ENCODE measurements at regions not wholly inside any gene's neighbourhood (a gene's known extent, or its start where the extent isn't known, plus 50 kb on each side); places are given as distances from the start of the nearest gene placed in this dataset.

- Histone ChIP-seq H3K4me3 (no peak overlapping the region), H3K9me3 (ENCODE audit: low read depth) (no peaks in the 10 kb centered on the region), H3K36me3 (no peaks in the 10 kb centered on the region), H3K4me1 (ENCODE audit: low read depth) (no peaks in the 10 kb centered on the region), H3K27ac (no peak overlapping the region), H3K27me3 (no peaks in the 10 kb centered on the region)
- TF ChIP-seq CTCF (IDR thresholded peaks at IDR 0.05; ENCODE audit: low read depth, low read length), result no peak
- no peak for DNase-seq (ENCODE audit: low read depth in 1 of 2, low spot score in 1 of 2)
These were observed 111.4 kb upstream of the TAC1 start for GRCh38 chr7:97620495-97620894.

- TF ChIP-seq CTCF (IDR thresholded peaks at IDR 0.05; ENCODE audit: low read depth, low read length), result no peak
- H3K4me1 ChIP-seq (ENCODE audit: low read depth), result no peaks in the 10 kb centered on the region
- no peak overlapping the region for H3K27ac ChIP-seq
- H3K27me3 ChIP-seq, result no peaks in the 10 kb centered on the region
- no peak for DNase-seq (ENCODE audit: low read depth in 1 of 2, low spot score in 1 of 2)
- H3K4me3 ChIP-seq, result no peak overlapping the region
- no peaks in the 10 kb centered on the region for H3K9me3 ChIP-seq (ENCODE audit: low read depth)
- no peaks in the 10 kb centered on the region for H3K36me3 ChIP-seq
These were observed 108.6 kb upstream of the TAC1 start for GRCh38 chr7:97623333-97623732.

- no peaks in the 10 kb centered on the region for H3K36me3 ChIP-seq
- no peaks in the 10 kb centered on the region for H3K9me3 ChIP-seq (ENCODE audit: low read depth)
- H3K4me1 ChIP-seq (ENCODE audit: low read depth), result no peaks in the 10 kb centered on the region
- no peak overlapping the region for H3K27ac ChIP-seq
- TF ChIP-seq CTCF (IDR thresholded peaks at IDR 0.05; ENCODE audit: low read depth, low read length), result no peak
- H3K27me3 ChIP-seq, result no peaks in the 10 kb centered on the region
- no peak for DNase-seq (ENCODE audit: low read depth in 1 of 2, low spot score in 1 of 2)
- no peak overlapping the region for H3K4me3 ChIP-seq
These were observed 101.8 kb upstream of the TAC1 start for GRCh38 chr7:97630116-97630515.

- DNase-seq (ENCODE audit: low read depth in 1 of 2, low spot score in 1 of 2), result no peak
- Histone ChIP-seq H3K27ac (no peak overlapping the region), H3K27me3 (no peaks in the 10 kb centered on the region), H3K4me3 (no peak overlapping the region), H3K36me3 (no peaks in the 10 kb centered on the region), H3K4me1 (ENCODE audit: low read depth) (no peaks in the 10 kb centered on the region), H3K9me3 (ENCODE audit: low read depth) (no peaks in the 10 kb centered on the region)
- TF ChIP-seq CTCF (IDR thresholded peaks at IDR 0.05; ENCODE audit: low read depth, low read length), result no peak
These were observed 96.3 kb upstream of the TAC1 start for GRCh38 chr7:97635622-97636021.

GRCh38 chr7:97639036-97639435, 92.8 kb upstream of the TAC1 start:
- Histone ChIP-seq H3K4me1 (ENCODE audit: low read depth) (no peaks in the 10 kb centered on the region), H3K27ac (no peak overlapping the region), H3K4me3 (no peak overlapping the region), H3K36me3 (no peaks in the 10 kb centered on the region), H3K9me3 (ENCODE audit: low read depth) (no peaks in the 10 kb centered on the region), H3K27me3 (no peaks in the 10 kb centered on the region)
- no peak for TF ChIP-seq CTCF (IDR thresholded peaks at IDR 0.05; ENCODE audit: low read depth, low read length)
- no peak for DNase-seq (ENCODE audit: low read depth in 1 of 2, low spot score in 1 of 2)
